Panc1 (cell line): ENCODE measurements at regions not wholly inside any gene's neighbourhood (a gene's known extent, or its start where the extent isn't known, plus 50 kb on each side); places are given as distances from the start of the nearest gene placed in this dataset.

Experiments used
- POLR2AphosphoS5 ChIP-seq: IDR thresholded peaks from 2 replicates; pipeline ENCODE4 v1.6.1; 2012; ENCODE audit warnings: mild to moderate bottlenecking, low read depth, low read length, moderate library complexity
- SIN3A ChIP-seq: IDR thresholded peaks from 2 replicates; pipeline ENCODE4 v1.6.1; 2012; ENCODE audit warnings: low read depth, mild to moderate bottlenecking, low read length, moderate library complexity, borderline replicate concordance; ENCODE audit not compliant: insufficient read depth
- TCF7L2 ChIP-seq: IDR thresholded peaks from 2 replicates; pipeline ENCODE4 v1.6.1; 2011; ENCODE audit warnings: mild to moderate bottlenecking, low read depth, low read length, inconsistent platforms
- TF ChIP-seq, protein P1 (sequence below): fragments of 450-650 bp; IDR thresholded peaks from 2 replicates; pipeline ENCODE4 v1.5.1; 2017; ENCODE audit warnings: mild to moderate bottlenecking
- TF ChIP-seq, protein P2 (sequence below), 2 experiments: IDR thresholded peaks; 2 replicates each; pipeline ENCODE4 v1.6.1; 2011 to 2012; ENCODE audit warnings: low read depth in 2 of 2, control low read depth in 1 of 2, low read length in 1 of 2, mild to moderate bottlenecking in 1 of 2, moderate library complexity in 1 of 2; ENCODE audit not compliant: insufficient read depth in 1 of 2

DNA sequence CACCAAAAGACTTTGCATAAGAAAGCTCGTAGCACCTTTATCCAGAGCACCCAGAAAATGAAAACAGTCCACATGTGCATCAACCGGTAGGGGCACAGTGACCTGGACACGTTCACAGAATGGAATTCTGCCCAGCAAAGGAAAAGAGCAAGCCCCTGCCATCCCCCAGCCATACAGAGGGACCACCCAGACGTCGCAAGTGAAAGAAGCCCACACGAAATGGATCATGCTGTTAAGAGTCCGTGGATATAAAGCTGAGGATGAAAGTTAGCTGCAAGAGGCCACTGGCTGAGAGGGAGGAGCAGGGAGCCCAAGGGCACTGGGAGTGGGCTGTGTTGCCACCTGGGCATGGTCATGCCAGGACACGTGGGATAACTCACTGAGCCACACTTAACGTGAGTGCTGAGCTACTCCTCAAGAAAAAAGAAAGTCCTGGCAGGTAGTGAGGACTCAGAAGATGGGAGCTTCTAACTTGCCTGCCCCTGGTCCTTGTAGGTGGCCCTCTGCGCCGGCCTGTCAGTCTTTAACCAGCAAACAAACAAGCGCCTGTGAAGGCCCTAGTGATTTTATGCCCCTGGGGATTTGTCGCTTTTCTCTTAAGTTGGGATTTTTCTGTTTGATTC lies 190.7 kb downstream of the C16orf95 start:
- TF ChIP-seq, protein P1, sequence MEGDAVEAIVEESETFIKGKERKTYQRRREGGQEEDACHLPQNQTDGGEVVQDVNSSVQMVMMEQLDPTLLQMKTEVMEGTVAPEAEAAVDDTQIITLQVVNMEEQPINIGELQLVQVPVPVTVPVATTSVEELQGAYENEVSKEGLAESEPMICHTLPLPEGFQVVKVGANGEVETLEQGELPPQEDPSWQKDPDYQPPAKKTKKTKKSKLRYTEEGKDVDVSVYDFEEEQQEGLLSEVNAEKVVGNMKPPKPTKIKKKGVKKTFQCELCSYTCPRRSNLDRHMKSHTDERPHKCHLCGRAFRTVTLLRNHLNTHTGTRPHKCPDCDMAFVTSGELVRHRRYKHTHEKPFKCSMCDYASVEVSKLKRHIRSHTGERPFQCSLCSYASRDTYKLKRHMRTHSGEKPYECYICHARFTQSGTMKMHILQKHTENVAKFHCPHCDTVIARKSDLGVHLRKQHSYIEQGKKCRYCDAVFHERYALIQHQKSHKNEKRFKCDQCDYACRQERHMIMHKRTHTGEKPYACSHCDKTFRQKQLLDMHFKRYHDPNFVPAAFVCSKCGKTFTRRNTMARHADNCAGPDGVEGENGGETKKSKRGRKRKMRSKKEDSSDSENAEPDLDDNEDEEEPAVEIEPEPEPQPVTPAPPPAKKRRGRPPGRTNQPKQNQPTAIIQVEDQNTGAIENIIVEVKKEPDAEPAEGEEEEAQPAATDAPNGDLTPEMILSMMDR, result no peak
- TF ChIP-seq, protein P2, sequence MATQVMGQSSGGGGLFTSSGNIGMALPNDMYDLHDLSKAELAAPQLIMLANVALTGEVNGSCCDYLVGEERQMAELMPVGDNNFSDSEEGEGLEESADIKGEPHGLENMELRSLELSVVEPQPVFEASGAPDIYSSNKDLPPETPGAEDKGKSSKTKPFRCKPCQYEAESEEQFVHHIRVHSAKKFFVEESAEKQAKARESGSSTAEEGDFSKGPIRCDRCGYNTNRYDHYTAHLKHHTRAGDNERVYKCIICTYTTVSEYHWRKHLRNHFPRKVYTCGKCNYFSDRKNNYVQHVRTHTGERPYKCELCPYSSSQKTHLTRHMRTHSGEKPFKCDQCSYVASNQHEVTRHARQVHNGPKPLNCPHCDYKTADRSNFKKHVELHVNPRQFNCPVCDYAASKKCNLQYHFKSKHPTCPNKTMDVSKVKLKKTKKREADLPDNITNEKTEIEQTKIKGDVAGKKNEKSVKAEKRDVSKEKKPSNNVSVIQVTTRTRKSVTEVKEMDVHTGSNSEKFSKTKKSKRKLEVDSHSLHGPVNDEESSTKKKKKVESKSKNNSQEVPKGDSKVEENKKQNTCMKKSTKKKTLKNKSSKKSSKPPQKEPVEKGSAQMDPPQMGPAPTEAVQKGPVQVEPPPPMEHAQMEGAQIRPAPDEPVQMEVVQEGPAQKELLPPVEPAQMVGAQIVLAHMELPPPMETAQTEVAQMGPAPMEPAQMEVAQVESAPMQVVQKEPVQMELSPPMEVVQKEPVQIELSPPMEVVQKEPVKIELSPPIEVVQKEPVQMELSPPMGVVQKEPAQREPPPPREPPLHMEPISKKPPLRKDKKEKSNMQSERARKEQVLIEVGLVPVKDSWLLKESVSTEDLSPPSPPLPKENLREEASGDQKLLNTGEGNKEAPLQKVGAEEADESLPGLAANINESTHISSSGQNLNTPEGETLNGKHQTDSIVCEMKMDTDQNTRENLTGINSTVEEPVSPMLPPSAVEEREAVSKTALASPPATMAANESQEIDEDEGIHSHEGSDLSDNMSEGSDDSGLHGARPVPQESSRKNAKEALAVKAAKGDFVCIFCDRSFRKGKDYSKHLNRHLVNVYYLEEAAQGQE (IDR thresholded peaks at IDR 0.05; ENCODE audit: insufficient read depth in 1 of 2, low read depth in 2 of 2, low read length in 1 of 2), result no peak
- no peak for TF ChIP-seq POLR2AphosphoS5
- no peak for TF ChIP-seq TCF7L2
- no peak for TF ChIP-seq SIN3A
